HepG2 (cell line): ENCODE measurements at regions not wholly inside any gene's neighbourhood (a gene's known extent, or its start where the extent isn't known, plus 50 kb on each side); places are given as distances from the start of the nearest gene placed in this dataset.

Experiments
- CHD2 ChIP-seq: IDR thresholded peaks from 2 replicates; pipeline ENCODE4 v1.6.1; 2011; ENCODE audit warnings: low read depth, low read length, improper control_type of control experiment
- CHD4 ChIP-seq: fragments of 200-600 bp; sonication (generic); IDR thresholded peaks from 2 replicates; pipeline ENCODE4 v1.7.0; 2017; ENCODE audit warnings: mild to moderate bottlenecking, low read length, borderline replicate concordance
- HOXA7 ChIP-seq: sonication (generic); formaldehyde crosslinking; IDR thresholded peaks from 2 replicates; pipeline ENCODE4 v1.8.1; 2022; ENCODE audit warnings: mild to moderate bottlenecking, missing genetic modification reagents, moderate library complexity
- PHF5A ChIP-seq: IDR thresholded peaks from one replicate; pipeline ENCODE4 v1.6.1; 2018; ENCODE audit warnings: low read depth, missing genetic modification reagents; ENCODE audit not compliant: unreplicated experiment
- TCF12 ChIP-seq, 2 experiments: fragments of 450-650 bp in 1 of 2; sonication (generic) in 1 of 2; formaldehyde crosslinking in 1 of 2; IDR thresholded peaks; 2 replicates each; pipeline versions ENCODE4 v1.6.1 to v1.8.0; 2017 to 2022; ENCODE audit warnings: antibody characterized with exemption in 1 of 2, mild to moderate bottlenecking in 1 of 2, missing genetic modification reagents in 1 of 2, moderate library complexity in 1 of 2
- U2AF1 ChIP-seq: fragments of 200-400 bp; formaldehyde crosslinking; optimal IDR thresholded peaks from 2 replicates; pipeline ENCODE3; 2017; ENCODE audit warnings: mild to moderate bottlenecking, low read depth, low read length
- XRCC5 ChIP-seq: fragments of 200-400 bp; formaldehyde crosslinking; optimal IDR thresholded peaks from 2 replicates; pipeline ENCODE3; 2017; ENCODE audit warnings: mild to moderate bottlenecking, low read length
- ZNF274 ChIP-seq: sonication (generic); formaldehyde crosslinking; IDR thresholded peaks from 2 replicates; pipeline ENCODE4 v1.5.1; 2020; ENCODE audit warnings: mild to moderate bottlenecking, missing genetic modification reagents
- TF ChIP-seq, protein P1 (sequence below): sonication (generic); formaldehyde crosslinking; IDR thresholded peaks from 2 replicates; pipeline ENCODE4 v1.5.0; 2020; ENCODE audit warnings: mild to moderate bottlenecking, missing genetic modification reagents, moderate library complexity
- TF ChIP-seq, protein P2 (sequence below): sonication (generic); formaldehyde crosslinking; IDR thresholded peaks from 2 replicates; pipeline ENCODE4 v1.4.0; 2020; ENCODE audit warnings: missing genetic modification reagents
- TF ChIP-seq, protein P3 (sequence below): sonication (generic); formaldehyde crosslinking; conservative IDR thresholded peaks from 2 replicates; pipeline ENCODE4 v1.4.0; 2020; ENCODE audit warnings: missing genetic modification reagents
- TF ChIP-seq, protein P4 (sequence below): sonication (generic); formaldehyde crosslinking; IDR thresholded peaks from 2 replicates; pipeline ENCODE4 v1.4.0; 2020; ENCODE audit warnings: missing genetic modification reagents
- TF ChIP-seq, protein P5 (sequence below): sonication (generic); formaldehyde crosslinking; IDR thresholded peaks from 2 replicates; pipeline ENCODE4 v1.4.0; 2020; ENCODE audit warnings: mild to moderate bottlenecking, missing genetic modification reagents

DNA sequence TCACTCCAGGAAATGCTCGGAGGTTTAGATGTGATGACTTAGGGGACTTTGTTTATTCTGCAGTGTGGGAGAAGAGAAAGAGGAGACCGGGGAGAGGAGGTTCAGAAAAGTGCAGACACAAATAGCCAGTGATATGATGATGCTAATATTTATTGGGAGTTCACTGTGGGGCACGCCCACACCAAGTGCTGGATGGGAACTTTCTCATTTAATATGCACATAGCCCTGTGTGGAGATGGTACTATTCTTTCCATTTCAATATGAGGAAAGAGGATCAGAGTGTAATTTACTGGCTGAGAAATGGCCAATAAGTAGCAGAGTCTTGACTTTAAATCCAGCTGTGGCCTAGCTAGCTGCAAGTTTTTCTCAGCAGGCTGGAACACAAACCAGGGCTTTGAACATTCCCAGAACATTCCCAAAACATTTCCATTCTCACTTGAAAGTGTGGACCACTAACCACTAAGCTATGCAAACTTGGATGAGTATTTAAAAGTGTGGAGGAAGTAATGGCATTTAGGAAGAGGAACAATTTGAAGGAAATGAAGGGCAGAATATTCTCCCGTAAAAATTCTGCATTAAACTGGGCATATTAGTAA lies 231.7 kb downstream of the HS3ST1 start:
- no peak for TF ChIP-seq HOXA7 (CRISPR knock-in tag)
- TF ChIP-seq, protein P1, sequence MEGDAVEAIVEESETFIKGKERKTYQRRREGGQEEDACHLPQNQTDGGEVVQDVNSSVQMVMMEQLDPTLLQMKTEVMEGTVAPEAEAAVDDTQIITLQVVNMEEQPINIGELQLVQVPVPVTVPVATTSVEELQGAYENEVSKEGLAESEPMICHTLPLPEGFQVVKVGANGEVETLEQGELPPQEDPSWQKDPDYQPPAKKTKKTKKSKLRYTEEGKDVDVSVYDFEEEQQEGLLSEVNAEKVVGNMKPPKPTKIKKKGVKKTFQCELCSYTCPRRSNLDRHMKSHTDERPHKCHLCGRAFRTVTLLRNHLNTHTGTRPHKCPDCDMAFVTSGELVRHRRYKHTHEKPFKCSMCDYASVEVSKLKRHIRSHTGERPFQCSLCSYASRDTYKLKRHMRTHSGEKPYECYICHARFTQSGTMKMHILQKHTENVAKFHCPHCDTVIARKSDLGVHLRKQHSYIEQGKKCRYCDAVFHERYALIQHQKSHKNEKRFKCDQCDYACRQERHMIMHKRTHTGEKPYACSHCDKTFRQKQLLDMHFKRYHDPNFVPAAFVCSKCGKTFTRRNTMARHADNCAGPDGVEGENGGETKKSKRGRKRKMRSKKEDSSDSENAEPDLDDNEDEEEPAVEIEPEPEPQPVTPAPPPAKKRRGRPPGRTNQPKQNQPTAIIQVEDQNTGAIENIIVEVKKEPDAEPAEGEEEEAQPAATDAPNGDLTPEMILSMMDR, result no peak
- TF ChIP-seq, protein P2, sequence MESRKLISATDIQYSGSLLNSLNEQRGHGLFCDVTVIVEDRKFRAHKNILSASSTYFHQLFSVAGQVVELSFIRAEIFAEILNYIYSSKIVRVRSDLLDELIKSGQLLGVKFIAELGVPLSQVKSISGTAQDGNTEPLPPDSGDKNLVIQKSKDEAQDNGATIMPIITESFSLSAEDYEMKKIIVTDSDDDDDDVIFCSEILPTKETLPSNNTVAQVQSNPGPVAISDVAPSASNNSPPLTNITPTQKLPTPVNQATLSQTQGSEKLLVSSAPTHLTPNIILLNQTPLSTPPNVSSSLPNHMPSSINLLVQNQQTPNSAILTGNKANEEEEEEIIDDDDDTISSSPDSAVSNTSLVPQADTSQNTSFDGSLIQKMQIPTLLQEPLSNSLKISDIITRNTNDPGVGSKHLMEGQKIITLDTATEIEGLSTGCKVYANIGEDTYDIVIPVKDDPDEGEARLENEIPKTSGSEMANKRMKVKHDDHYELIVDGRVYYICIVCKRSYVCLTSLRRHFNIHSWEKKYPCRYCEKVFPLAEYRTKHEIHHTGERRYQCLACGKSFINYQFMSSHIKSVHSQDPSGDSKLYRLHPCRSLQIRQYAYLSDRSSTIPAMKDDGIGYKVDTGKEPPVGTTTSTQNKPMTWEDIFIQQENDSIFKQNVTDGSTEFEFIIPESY (CRISPR knock-in tag), result no peak
- TF ChIP-seq, protein P3, sequence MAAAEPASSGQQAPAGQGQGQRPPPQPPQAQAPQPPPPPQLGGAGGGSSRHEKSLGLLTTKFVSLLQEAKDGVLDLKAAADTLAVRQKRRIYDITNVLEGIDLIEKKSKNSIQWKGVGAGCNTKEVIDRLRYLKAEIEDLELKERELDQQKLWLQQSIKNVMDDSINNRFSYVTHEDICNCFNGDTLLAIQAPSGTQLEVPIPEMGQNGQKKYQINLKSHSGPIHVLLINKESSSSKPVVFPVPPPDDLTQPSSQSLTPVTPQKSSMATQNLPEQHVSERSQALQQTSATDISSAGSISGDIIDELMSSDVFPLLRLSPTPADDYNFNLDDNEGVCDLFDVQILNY (CRISPR knock-in tag), result no peak
- TF ChIP-seq CHD2, result no peak
- TF ChIP-seq, protein P4, sequence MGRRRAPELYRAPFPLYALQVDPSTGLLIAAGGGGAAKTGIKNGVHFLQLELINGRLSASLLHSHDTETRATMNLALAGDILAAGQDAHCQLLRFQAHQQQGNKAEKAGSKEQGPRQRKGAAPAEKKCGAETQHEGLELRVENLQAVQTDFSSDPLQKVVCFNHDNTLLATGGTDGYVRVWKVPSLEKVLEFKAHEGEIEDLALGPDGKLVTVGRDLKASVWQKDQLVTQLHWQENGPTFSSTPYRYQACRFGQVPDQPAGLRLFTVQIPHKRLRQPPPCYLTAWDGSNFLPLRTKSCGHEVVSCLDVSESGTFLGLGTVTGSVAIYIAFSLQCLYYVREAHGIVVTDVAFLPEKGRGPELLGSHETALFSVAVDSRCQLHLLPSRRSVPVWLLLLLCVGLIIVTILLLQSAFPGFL (CRISPR knock-in tag), result no peak
- no peak for TF ChIP-seq XRCC5
- TF ChIP-seq TCF12 (IDR thresholded peaks at IDR 0.05), result no peak
- no peak for TF ChIP-seq TCF12 (CRISPR knock-in tag; IDR thresholded peaks at IDR 0.05)
- TF ChIP-seq, protein P5, sequence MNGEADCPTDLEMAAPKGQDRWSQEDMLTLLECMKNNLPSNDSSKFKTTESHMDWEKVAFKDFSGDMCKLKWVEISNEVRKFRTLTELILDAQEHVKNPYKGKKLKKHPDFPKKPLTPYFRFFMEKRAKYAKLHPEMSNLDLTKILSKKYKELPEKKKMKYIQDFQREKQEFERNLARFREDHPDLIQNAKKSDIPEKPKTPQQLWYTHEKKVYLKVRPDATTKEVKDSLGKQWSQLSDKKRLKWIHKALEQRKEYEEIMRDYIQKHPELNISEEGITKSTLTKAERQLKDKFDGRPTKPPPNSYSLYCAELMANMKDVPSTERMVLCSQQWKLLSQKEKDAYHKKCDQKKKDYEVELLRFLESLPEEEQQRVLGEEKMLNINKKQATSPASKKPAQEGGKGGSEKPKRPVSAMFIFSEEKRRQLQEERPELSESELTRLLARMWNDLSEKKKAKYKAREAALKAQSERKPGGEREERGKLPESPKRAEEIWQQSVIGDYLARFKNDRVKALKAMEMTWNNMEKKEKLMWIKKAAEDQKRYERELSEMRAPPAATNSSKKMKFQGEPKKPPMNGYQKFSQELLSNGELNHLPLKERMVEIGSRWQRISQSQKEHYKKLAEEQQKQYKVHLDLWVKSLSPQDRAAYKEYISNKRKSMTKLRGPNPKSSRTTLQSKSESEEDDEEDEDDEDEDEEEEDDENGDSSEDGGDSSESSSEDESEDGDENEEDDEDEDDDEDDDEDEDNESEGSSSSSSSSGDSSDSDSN (CRISPR knock-in tag), result no peak
- no peak for TF ChIP-seq ZNF274
- TF ChIP-seq U2AF1, result no peak
- TF ChIP-seq PHF5A, result no peak
- TF ChIP-seq CHD4, result no peak
